ENCODE measurements at regions not wholly inside any gene's neighbourhood (a gene's known extent, or its start where the extent isn't known, plus 50 kb on each side); places are given as distances from the start of the nearest gene placed in this dataset.
A peak's percentile ranks its signal among the peaks of the same experiment; 100 is the strongest.

GRCh38 chr3:165903885-165904630 is 66.8 kb upstream of the BCHE start:
- no peak for TF ChIP-seq CTCF (conservative IDR thresholded peaks at IDR 0.05; ENCODE audit: low read depth, low read length)
- no peak overlapping the region for H3K4me3 ChIP-seq (ENCODE audit: low read length)
- DNase-seq (ENCODE audit: low read depth): peak; percentile 4

DNA sequence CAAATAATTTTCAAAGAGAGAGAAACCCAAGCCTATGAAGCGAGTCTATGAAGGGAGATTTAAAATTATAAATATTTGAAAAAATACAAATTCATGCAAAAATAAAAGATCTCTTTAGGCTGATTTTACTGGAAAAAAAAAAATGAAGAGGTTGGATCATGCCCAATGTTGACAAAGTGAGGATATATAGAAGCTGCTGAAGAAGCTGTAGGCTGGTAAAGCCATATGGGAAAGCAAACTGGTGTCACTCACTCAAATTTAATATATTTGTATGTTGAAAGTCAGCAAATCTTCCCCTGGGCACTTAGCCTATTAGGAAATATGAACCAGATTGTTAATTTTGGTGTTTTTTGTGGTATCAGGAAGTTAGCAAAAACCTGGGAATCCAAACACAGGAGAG is 61.8 kb upstream of the BCHE start:
- DNase-seq (ENCODE audit: low read depth): no peak
- H3K4me3 ChIP-seq (ENCODE audit: low read length): no peak overlapping the region
- TF ChIP-seq CTCF (conservative IDR thresholded peaks at IDR 0.05; ENCODE audit: low read depth, low read length): no peak

- no peak for DNase-seq (ENCODE audit: low read depth)
- TF ChIP-seq CTCF (conservative IDR thresholded peaks at IDR 0.05; ENCODE audit: low read depth, low read length): no peak
- no peak overlapping the region for H3K4me3 ChIP-seq (ENCODE audit: low read length)
Observed at GRCh38 chr3:165897137-165897536, 59.9 kb upstream of the BCHE start.

DNA sequence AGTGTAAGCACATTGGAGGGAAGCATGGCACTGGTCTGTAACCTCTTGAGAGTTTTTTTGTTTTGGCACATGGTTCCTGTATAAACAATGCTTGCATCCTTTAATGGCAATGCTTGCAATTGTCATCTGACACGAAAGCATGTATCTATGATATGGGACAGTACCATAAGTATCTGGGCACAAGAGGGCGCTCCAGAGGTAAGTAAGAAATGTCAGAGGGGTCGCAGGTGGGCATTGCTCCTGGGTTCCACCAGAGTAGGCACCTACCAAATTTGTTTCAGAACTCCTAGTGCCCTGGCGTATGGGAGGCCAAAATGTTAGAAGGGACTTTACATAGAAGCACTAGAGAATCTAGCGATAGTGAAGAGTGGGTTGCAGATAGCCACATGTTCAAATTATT is 58.7 kb upstream of the BCHE start:
- DNase-seq (ENCODE audit: low read depth): no peak
- no peak overlapping the region for H3K4me3 ChIP-seq (ENCODE audit: low read length)
- TF ChIP-seq CTCF (conservative IDR thresholded peaks at IDR 0.05; ENCODE audit: low read depth, low read length): peak; percentile 63

GRCh38 chr3:165892565-165892964 is 55.3 kb upstream of the BCHE start:
- TF ChIP-seq CTCF (conservative IDR thresholded peaks at IDR 0.05; ENCODE audit: low read depth, low read length): no peak
- H3K4me3 ChIP-seq (ENCODE audit: low read length): no peak overlapping the region
- no peak for DNase-seq (ENCODE audit: low read depth)
